Spleen (tissue), 11 donors: ENCODE measurements at regions not wholly inside any gene's neighbourhood (a gene's known extent, or its start where the extent isn't known, plus 50 kb on each side); places are given as distances from the start of the nearest gene placed in this dataset.

ENCODE experiments used
- DNase-seq: peaks from one replicate; pipeline ENCODE4 v3.0.0-alpha.2; 2020
- H3K27ac ChIP-seq, 8 donors: fragments of 200-600 bp; sonication (generic) in 7 of 8; 1 replicate in 4 of 8; 2 replicates in 4 of 8; pipeline versions ENCODE4 v1.5.0 to v1.8.0; 2016 to 2021; ENCODE audit warnings: inconsistent platforms in 4 of 8, mild to moderate bottlenecking in 4 of 8, moderate library complexity in 1 of 8
- H3K27me3 ChIP-seq, 7 donors: fragments of 200-600 bp; sonication (generic) in 6 of 7; replicated peaks in 1 of 7; 1 replicate in 4 of 7; 2 replicates in 3 of 7; pipeline versions ENCODE4 v1.5.0 to v1.8.0; 2016 to 2021; ENCODE audit warnings: inconsistent platforms in 3 of 7, mild to moderate bottlenecking in 1 of 7
- H3K36me3 ChIP-seq, 6 donors: fragments of 200-600 bp; sonication (generic) in 5 of 6; 1 replicate in 4 of 6; 2 replicates in 2 of 6; pipeline versions ENCODE4 v1.5.0 to v1.8.0; 2016 to 2021; ENCODE audit warnings: inconsistent platforms in 2 of 6
- H3K4me1 ChIP-seq, 6 donors: fragments of 200-600 bp; sonication (generic) in 5 of 6; 1 replicate in 3 of 6; 2 replicates in 3 of 6; pipeline versions ENCODE4 v1.5.0 to v1.8.0; 2016 to 2021; ENCODE audit warnings: inconsistent platforms in 3 of 6
- H3K4me3 ChIP-seq, 8 donors: fragments of 200-600 bp; sonication (generic) in 7 of 8; 1 replicate in 4 of 8; 2 replicates in 4 of 8; pipeline versions ENCODE4 v1.5.0 to v1.8.0; 2016 to 2021; ENCODE audit warnings: inconsistent platforms in 4 of 8, mild to moderate bottlenecking in 4 of 8, moderate library complexity in 2 of 8
- H3K9me3 ChIP-seq, 8 donors: fragments of 200-600 bp; sonication (generic) in 7 of 8; 1 replicate in 4 of 8; 2 replicates in 4 of 8; pipeline versions ENCODE4 v1.5.0 to v1.8.0; 2016 to 2021; ENCODE audit warnings: inconsistent platforms in 4 of 8
- POLR2A ChIP-seq, 3 donors: fragments of 450-650 bp; IDR thresholded peaks; one replicate each; pipeline ENCODE4 v1.5.1; 2017; ENCODE audit warnings: antibody characterized with exemption in 3 of 3, mild to moderate bottlenecking in 1 of 3
- POLR2AphosphoS5 ChIP-seq, 3 donors: sonication (generic); formaldehyde crosslinking; IDR thresholded peaks; one replicate each; pipeline ENCODE4 v1.5.1; 2017; ENCODE audit warnings: antibody characterized with exemption in 3 of 3
- WGBS, 5 donors: extraction: QIAGEN DNeasy Blood & Tissue Kit in 3 of 5; methylation state at CpG; one replicate each; pipeline versions ENCODE4 v1.1.5 to v1.1.7; 2013 to 2018; 5-methylcytosine and 5-hydroxymethylcytosine counted together
- intact Hi-C: fragments of 100-400 bp; cut with DNase I; formaldehyde crosslinking; loops from one replicate; pipeline ENCODE4 v1.15.0; 2023; ENCODE audit warnings: low total_unique reads
- TF ChIP-seq, protein P1 (sequence below), 11 experiments: fragments of 200-600 bp in 7 of 11; fragments of 450-650 bp in 4 of 11; sonication (generic) in 4 of 11; IDR thresholded peaks in 8 of 11; conservative IDR thresholded peaks in 3 of 11; 1 replicate in 7 of 11; 2 replicates in 4 of 11; pipeline versions ENCODE4 v1.4.0 to v1.8.0; 2016 to 2021; ENCODE audit warnings: antibody characterized with exemption in 11 of 11, inconsistent platforms in 4 of 11, mild to moderate bottlenecking in 1 of 11
- donor health status: healthy with polysubstance abuse.
- donor health status: DM: no; HTN: no; CAD: no; lungs with moderate emphysema.
- donor health status: DM: no; HTN: no; CAD: no.
- donor health status: Bipolar disorder and iron deficiency.
- donor health status: healthy.
- donor health status: DM: no; HTN: no; CAD: no.
- donor health status: DM: yes; HTN: yes; CAD: no.

DNA sequence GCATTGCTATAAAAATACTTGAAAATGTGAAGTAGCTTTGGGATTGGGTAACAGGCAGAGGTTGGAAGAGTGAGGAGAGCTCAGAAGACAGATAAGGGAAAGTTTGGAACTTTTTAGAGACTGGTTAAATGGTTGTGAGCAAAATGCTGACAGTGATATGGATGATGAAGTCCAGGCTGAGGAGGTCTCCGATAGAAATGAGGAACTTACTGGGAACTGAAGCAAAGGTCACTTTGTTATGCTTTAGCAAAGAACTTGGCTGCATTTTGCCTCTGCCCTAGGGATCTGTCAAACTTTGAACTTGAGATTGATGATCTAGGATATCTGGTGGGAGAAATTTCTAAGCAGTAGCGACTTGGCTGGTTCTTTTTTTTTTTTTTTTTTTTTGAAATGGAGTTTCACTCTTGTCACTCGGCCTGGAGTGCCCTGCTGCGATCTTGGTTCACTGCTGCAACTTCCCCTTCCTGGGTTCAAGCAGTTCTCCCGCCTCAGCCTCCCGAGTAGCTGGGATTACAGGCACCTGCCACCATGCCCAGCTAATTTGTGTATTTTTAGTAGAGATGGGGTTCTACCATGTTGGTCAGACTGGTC lies 998.9 kb downstream of the TLE1 start:
- intact Hi-C loops = no loop called here
- peaks cover 0 to 10% (median 0%) of the 10 kb centered on the region in 8 donors for H3K9me3 ChIP-seq
- no peak overlapping the region for H3K4me3 ChIP-seq
- no peaks in the 10 kb centered on the region for H3K4me1 ChIP-seq
- H3K27ac ChIP-seq = peak overlapping the region in 3 of 8 donors; percentile 31 to 39 (median 34)
- WGBS, 5 donors = 20 to 41% (median 33%) methylated on average over 5 to 6 of the region's 6 CpGs
- no peak for DNase-seq
- H3K36me3 ChIP-seq = no peaks in the 10 kb centered on the region
- TF ChIP-seq POLR2AphosphoS5 (IDR thresholded peaks at IDR 0.05) = no peak
- TF ChIP-seq, protein P1, sequence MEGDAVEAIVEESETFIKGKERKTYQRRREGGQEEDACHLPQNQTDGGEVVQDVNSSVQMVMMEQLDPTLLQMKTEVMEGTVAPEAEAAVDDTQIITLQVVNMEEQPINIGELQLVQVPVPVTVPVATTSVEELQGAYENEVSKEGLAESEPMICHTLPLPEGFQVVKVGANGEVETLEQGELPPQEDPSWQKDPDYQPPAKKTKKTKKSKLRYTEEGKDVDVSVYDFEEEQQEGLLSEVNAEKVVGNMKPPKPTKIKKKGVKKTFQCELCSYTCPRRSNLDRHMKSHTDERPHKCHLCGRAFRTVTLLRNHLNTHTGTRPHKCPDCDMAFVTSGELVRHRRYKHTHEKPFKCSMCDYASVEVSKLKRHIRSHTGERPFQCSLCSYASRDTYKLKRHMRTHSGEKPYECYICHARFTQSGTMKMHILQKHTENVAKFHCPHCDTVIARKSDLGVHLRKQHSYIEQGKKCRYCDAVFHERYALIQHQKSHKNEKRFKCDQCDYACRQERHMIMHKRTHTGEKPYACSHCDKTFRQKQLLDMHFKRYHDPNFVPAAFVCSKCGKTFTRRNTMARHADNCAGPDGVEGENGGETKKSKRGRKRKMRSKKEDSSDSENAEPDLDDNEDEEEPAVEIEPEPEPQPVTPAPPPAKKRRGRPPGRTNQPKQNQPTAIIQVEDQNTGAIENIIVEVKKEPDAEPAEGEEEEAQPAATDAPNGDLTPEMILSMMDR (IDR thresholded peaks at IDR 0.05 in 8 of 11, conservative IDR thresholded peaks at IDR 0.05 in 3 of 11) = no peak
- no peak for TF ChIP-seq POLR2A (IDR thresholded peaks at IDR 0.05)
- H3K27me3 ChIP-seq = no peaks in the 10 kb centered on the region

- Histone ChIP-seq H3K27ac (no peak overlapping the region), H3K36me3 (no peaks in the 10 kb centered on the region), H3K9me3 (no peaks in the 10 kb centered on the region), H3K4me1 (no peaks in the 10 kb centered on the region), H3K27me3 (no peaks in the 10 kb centered on the region), H3K4me3 (no peak overlapping the region)
- DNase-seq = no peak
- TF ChIP-seq POLR2A (IDR thresholded peaks at IDR 0.05) = no peak
- TF ChIP-seq, protein P1 (IDR thresholded peaks at IDR 0.05 in 8 of 11, conservative IDR thresholded peaks at IDR 0.05 in 3 of 11) = no peak
- intact Hi-C loops = no loop called here
These were observed 1009.4 kb downstream of the TLE1 start for GRCh38 chr9:80679916-80680315.

GRCh38 chr9:80678906-80679305 lies 1010.4 kb downstream of the TLE1 start:
- no peak for DNase-seq
- WGBS, 5 donors = 72 to 92% (median 83%) methylated on average over 2 of the region's 2 CpGs
- TF ChIP-seq, protein P1 (IDR thresholded peaks at IDR 0.05 in 8 of 11, conservative IDR thresholded peaks at IDR 0.05 in 3 of 11) = no peak
- TF ChIP-seq POLR2A (IDR thresholded peaks at IDR 0.05) = no peak
- no peak for TF ChIP-seq POLR2AphosphoS5 (IDR thresholded peaks at IDR 0.05)
- Histone ChIP-seq H3K4me3 (no peak overlapping the region), H3K4me1 (no peaks in the 10 kb centered on the region), H3K36me3 (no peaks in the 10 kb centered on the region), H3K9me3 (no peaks in the 10 kb centered on the region), H3K27me3 (no peaks in the 10 kb centered on the region), H3K27ac (no peak overlapping the region)
- intact Hi-C loops = no loop called here

DNA sequence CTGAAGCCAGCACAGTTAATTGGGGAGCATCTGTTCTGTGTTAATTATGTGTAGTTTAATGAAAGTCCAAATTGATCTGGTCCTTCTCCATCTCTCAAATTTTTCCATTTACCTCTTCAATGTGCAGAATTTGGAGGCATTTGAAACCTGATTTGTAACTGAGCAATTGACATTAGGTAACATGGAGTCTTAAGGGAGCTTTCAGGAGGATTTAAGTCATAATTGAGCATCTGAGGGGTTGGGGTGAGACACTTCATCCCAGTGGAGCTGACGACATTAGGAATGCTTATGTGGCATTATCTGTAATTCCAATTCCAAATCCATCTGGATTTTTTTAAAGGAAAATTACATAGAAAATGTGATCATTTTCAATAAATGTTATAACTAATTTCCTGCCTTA lies 1015.9 kb downstream of the TLE1 start:
- no peak overlapping the region for H3K4me3 ChIP-seq
- H3K4me1 ChIP-seq = no peaks in the 10 kb centered on the region
- H3K27ac ChIP-seq = no peak overlapping the region
- no peaks in the 10 kb centered on the region for H3K36me3 ChIP-seq
- WGBS, 5 donors = 80 to 94% (median 81%) methylated on average over 1 of the region's 1 CpG
- peaks cover 0 to 26% (median 11%) of the 10 kb centered on the region in 8 donors for H3K9me3 ChIP-seq
- no peaks in the 10 kb centered on the region for H3K27me3 ChIP-seq
- TF ChIP-seq POLR2A (IDR thresholded peaks at IDR 0.05) (no peak), POLR2AphosphoS5 (IDR thresholded peaks at IDR 0.05) (no peak)
- TF ChIP-seq, protein P1 (IDR thresholded peaks at IDR 0.05 in 8 of 11, conservative IDR thresholded peaks at IDR 0.05 in 3 of 11) = no peak
- DNase-seq = no peak
- intact Hi-C loops = no loop called here
